Vagina (tissue), 2 donors: ENCODE measurements at regions not wholly inside any gene's neighbourhood (a gene's known extent, or its start where the extent isn't known, plus 50 kb on each side); places are given as distances from the start of the nearest gene placed in this dataset.

Experiments
- POLR2A ChIP-seq, 2 donors: fragments of 450-650 bp; IDR thresholded peaks; one replicate each; pipeline ENCODE4 v1.6.1; 2017; ENCODE audit warnings: antibody characterized with exemption in 2 of 2, mild to moderate bottlenecking in 2 of 2, moderate library complexity in 2 of 2
- POLR2AphosphoS5 ChIP-seq, 2 donors: sonication (generic); formaldehyde crosslinking; IDR thresholded peaks; one replicate each; pipeline ENCODE4 v1.9.0; 2017; ENCODE audit warnings: antibody characterized with exemption in 2 of 2, mild to moderate bottlenecking in 2 of 2, low read depth in 1 of 2; ENCODE audit not compliant: insufficient read depth in 1 of 2
- TF ChIP-seq, protein P1 (sequence below), 3 experiments: fragments of 450-650 bp in 2 of 3; fragments of 200-600 bp in 1 of 3; sonication (generic) in 1 of 3; IDR thresholded peaks; one replicate each; pipeline ENCODE4 v1.5.1; 2017 to 2019; ENCODE audit warnings: antibody characterized with exemption in 3 of 3, mild to moderate bottlenecking in 2 of 3, moderate library complexity in 2 of 3

DNA sequence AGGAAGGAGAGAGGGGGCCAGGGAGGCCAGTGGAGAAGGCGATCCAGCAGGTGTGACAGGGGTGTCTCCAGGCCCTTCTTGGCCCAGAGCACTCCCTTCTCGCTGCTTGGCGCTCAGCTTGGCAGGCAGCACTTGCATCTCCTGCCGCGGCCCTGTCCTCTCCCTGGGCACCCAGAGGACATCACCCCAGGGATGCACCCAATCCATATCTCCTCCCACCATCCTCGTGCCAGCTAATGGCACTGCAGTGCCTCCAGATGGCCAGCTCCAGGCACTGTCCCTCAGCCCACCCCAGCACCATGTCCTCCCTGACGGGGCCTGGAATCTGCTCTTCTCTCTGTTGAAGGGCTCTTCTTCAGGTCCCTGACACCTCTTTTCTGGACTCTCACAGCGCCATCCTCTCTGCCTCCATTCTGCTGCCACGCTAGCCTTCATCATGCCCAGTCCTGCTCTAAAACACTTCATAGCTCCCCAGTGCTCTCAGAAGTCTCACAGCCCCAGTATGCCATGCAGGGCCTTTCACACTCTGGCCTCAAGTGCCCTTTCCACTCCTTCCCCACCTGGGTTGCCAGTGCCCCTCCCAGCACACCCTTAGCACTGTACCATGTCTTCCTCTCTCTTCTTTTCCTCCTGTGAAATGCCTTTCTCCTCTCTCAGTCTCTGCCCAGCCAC lies 106.8 kb upstream of the SLC6A11 start:
- TF ChIP-seq, protein P1, sequence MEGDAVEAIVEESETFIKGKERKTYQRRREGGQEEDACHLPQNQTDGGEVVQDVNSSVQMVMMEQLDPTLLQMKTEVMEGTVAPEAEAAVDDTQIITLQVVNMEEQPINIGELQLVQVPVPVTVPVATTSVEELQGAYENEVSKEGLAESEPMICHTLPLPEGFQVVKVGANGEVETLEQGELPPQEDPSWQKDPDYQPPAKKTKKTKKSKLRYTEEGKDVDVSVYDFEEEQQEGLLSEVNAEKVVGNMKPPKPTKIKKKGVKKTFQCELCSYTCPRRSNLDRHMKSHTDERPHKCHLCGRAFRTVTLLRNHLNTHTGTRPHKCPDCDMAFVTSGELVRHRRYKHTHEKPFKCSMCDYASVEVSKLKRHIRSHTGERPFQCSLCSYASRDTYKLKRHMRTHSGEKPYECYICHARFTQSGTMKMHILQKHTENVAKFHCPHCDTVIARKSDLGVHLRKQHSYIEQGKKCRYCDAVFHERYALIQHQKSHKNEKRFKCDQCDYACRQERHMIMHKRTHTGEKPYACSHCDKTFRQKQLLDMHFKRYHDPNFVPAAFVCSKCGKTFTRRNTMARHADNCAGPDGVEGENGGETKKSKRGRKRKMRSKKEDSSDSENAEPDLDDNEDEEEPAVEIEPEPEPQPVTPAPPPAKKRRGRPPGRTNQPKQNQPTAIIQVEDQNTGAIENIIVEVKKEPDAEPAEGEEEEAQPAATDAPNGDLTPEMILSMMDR (IDR thresholded peaks at IDR 0.05): no peak
- TF ChIP-seq POLR2A (IDR thresholded peaks at IDR 0.05): no peak
- no peak for TF ChIP-seq POLR2AphosphoS5 (IDR thresholded peaks at IDR 0.05; ENCODE audit: insufficient read depth in 1 of 2, low read depth in 1 of 2)
